ENCODE measurements at regions not wholly inside any gene's neighbourhood (a gene's known extent, or its start where the extent isn't known, plus 50 kb on each side); places are given as distances from the start of the nearest gene placed in this dataset.

DNA sequence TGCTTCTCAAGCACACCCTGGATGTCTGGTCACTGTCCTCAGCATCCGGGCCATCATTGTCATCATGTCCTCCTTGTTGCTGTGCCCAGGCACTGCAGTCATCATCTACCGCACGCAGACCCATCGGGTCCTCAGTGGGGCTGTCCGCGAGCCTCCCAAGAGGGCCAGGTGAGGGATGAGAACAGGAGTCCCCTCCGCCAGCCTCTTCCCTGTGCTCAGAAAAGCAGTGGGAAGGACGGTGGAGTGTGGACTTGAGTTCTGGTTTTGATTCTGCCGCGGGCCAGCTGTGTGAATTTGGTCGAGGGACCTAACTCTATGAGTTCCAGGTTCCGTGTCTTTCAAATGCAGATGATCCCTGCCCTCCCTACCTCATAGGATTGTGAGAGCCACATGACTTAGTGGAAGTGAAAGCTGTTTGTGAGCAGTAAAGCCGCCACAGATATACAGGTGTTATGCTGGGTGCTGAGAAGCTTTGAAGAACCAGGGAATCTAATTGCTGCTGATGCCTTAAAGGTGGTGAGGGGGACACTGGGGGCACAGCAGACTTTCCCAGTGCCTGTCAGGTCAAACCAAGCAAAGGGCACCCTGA, 122.9 kb upstream of the RAP1B start:
- TF ChIP-seq POLR2A (IDR thresholded peaks at IDR 0.05; ENCODE audit: low read depth, low read length) (no peak), POLR2AphosphoS5 (IDR thresholded peaks at IDR 0.05; ENCODE audit: low read depth, low read length) (no peak)

Measured in GM12892 (cell line).